GM10248 (cell line): ENCODE measurements at regions not wholly inside any gene's neighbourhood (a gene's known extent, or its start where the extent isn't known, plus 50 kb on each side); places are given as distances from the start of the nearest gene placed in this dataset.

ENCODE experiments used
- CTCF ChIA-PET: fragments of 300-600 bp; sonication (Branson Sonifier 250); formaldehyde crosslinking; extraction: SDS; loops from one replicate; lab custom pipeline; 2021; ENCODE audit warnings: antibody characterized with exemption; lab: Yijun Ruan, JAX
- POLR2A ChIA-PET: fragments of 350-650 bp; sonication (Branson Sonifier 250); formaldehyde crosslinking; extraction: SDS; loops from one replicate; lab custom pipeline; 2020; ENCODE audit warnings: antibody characterized with exemption; lab: Yijun Ruan, JAX
- DNase-seq: peaks from one replicate; pipeline ENCODE4 v3.0.0; 2012; ENCODE audit errors: extremely low spot score
- TF ChIP-seq, protein P1 (sequence below): IDR thresholded peaks from 2 replicates; pipeline ENCODE4 v1.5.1; 2012; ENCODE audit warnings: mild to moderate bottlenecking, low read depth; ENCODE audit errors: extremely low read depth, missing control alignments, control extremely low read depth

DNA sequence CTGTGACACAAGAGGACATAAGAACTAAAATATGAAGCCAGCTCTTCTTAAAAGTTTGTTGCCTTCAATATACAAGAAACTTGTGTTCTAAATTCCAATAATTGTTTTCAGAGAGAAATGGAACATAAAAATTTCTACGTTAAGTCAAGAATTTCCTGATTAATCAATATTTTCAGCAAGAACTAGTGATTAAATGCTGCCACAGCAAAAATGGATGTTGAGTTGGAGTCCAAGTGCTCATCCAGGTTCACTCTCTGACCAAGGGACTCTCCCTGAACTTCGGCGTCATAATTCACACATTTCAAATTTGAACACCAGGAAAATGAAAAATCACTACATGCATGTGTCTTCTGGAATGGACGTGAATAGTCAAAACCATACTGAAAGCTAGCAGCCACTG is 1263.6 kb upstream of the GOT2 start:
- ChIA-PET POLR2A (no interaction called here), CTCF (no interaction called here)
- DNase-seq: no peak
- TF ChIP-seq, protein P1, sequence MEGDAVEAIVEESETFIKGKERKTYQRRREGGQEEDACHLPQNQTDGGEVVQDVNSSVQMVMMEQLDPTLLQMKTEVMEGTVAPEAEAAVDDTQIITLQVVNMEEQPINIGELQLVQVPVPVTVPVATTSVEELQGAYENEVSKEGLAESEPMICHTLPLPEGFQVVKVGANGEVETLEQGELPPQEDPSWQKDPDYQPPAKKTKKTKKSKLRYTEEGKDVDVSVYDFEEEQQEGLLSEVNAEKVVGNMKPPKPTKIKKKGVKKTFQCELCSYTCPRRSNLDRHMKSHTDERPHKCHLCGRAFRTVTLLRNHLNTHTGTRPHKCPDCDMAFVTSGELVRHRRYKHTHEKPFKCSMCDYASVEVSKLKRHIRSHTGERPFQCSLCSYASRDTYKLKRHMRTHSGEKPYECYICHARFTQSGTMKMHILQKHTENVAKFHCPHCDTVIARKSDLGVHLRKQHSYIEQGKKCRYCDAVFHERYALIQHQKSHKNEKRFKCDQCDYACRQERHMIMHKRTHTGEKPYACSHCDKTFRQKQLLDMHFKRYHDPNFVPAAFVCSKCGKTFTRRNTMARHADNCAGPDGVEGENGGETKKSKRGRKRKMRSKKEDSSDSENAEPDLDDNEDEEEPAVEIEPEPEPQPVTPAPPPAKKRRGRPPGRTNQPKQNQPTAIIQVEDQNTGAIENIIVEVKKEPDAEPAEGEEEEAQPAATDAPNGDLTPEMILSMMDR: no peak

DNA sequence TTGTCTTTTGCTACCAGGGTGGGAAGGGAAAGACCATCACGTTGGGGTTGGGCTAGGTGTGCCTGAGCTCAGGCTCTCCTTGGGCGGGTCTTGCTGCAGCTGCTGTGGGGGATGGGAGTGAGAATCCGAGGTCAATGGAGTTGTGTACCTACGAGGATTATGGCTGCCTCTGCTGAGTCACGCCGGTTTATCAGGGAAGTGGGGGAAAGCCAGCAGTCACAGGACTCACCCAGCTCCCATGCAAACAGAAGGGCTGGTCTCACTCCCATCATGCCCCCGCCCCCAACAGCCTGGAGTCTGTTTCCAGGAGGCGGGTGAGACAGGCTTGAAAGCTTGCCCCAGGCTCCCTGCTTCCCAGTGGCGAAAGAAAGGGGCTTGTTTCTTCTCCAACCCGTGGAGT is 1259.0 kb upstream of the GOT2 start:
- POLR2A ChIA-PET: no interaction called here
- TF ChIP-seq, protein P1: no peak
- CTCF ChIA-PET: no interaction called here
- no peak for DNase-seq

DNA sequence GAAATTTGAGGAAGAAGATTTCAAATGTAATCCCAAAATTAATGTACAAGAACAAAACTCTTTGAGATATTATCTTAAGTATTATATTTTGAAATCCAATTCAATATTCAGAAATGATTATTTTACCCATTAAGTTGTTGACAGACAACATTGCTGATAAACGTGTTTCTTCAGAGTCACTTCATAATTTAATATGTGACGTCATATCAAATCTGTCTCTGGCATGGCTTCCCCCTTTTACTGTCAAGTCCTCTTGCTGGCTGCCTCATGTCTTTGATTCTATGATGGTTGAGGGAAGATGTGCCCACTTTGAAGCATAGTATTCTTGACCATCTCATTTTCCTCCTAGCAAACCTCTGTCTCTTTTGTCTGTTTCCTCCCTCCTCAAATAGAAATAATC is 1257.1 kb upstream of the GOT2 start:
- TF ChIP-seq, protein P1: no peak
- DNase-seq: no peak
- POLR2A ChIA-PET: no interaction called here
- CTCF ChIA-PET: no interaction called here

DNA sequence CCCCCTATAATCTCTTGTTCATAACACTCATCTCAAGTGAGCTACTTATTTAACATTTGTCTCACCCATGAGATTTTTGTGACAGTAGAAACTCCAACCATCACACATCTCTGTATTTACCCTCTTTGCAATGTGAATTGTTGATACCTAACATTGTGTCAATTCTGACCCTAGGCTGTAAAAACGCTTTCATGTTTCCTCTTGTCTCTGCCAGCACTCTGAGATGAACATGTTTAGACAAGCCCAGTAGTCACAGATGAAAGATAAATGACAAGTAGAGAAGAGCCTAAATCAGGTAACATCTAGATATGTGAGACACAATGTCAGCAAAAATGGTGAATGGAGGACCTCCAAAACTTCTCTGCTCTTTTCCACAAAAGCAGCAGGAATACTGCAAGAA is 1254.5 kb upstream of the GOT2 start:
- TF ChIP-seq, protein P1: no peak
- ChIA-PET POLR2A (no interaction called here), CTCF (interaction anchor here (0.8 kb wide), 1 partner anchor 17 kb away, joined by 3 read pairs; no protein-coding TSS in a partner anchor)
- no peak for DNase-seq

DNA sequence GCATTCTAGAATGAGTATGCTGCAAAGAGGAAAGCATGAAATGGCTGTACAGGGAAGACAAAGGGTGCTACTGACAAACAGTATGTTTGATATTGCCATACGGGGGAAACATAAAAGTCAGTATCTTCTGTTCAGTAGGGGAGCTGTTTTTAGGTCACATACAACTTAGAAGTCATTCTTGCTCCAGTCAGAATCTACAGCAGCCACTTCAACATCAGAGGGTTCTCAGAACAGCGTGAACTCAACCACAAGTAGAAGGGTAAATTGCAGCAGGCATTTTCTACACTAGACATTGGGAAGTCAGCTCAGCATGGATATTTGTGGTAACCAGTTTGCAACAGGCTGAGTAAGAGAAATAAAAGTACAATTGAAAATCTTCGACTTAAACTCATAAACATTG is 1241.8 kb upstream of the GOT2 start:
- CTCF ChIA-PET: interaction anchor here (1.2 kb wide), 1 partner anchor 12 kb away, joined by 3 read pairs; no protein-coding TSS in a partner anchor
- POLR2A ChIA-PET: no interaction called here
- TF ChIP-seq, protein P1: no peak
- DNase-seq: no peak

DNA sequence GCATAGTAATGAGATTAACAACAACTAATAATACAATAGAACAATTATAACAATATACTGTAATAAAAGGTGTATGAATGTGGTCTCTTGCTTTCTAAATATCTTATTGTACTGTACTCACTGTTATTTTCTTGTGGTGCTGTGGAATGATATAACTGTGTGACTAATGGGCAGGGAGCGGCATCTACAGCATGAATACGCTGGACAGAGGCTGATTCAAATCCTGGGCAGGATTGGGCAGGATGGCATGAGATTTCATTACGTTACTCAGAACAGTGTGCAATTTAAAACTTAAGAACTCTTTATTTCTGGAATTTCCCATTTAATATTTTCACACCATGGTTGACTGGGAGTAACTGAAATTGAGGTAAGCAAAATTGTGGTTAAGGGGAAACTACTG is 1239.8 kb upstream of the GOT2 start:
- CTCF ChIA-PET: no interaction called here
- TF ChIP-seq, protein P1: no peak
- DNase-seq: no peak
- POLR2A ChIA-PET: no interaction called here

DNA sequence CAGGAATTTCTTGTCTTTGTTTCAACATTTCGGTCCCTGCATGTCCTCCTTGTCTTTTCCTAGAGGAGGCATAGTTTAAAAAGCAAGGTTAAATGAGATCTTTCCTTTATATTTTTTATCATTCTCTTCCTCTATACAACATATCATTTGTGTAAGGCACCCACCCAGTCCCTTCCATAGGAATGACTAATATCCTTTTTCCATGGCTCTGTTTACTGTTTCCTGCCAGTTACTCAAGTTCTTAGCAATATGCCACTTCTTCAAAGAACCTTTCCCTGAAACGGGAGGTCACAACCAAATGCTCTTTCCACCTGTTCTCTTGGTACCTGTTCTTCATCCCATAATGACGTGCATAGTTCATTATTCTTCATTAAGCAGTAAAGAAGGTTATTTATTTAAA is 1237.1 kb upstream of the GOT2 start:
- ChIA-PET POLR2A (no interaction called here), CTCF (no interaction called here)
- TF ChIP-seq, protein P1: no peak
- DNase-seq: no peak
